GM12864 (cell line): ENCODE measurements at regions not wholly inside any gene's neighbourhood (a gene's known extent, or its start where the extent isn't known, plus 50 kb on each side); places are given as distances from the start of the nearest gene placed in this dataset.
"Not testable (repeated sequence)": the region's sequence is repeated elsewhere in the genome, so short reads cannot be mapped to it uniquely, and the experiment has no call there.

Experiments
- DNase-seq: peaks from one replicate; pipeline ENCODE4 v3.0.0-alpha.2; 2011; ENCODE audit warnings: low read depth
- H3K4me3 ChIP-seq: 2 replicates; pipeline ENCODE4 v1.5.1; 2011; ENCODE audit warnings: mild to moderate bottlenecking, low read depth, low read length, control low read depth
- TF ChIP-seq, protein P1 (sequence below): IDR thresholded peaks from 2 replicates; pipeline ENCODE4 v1.5.1; 2011; ENCODE audit warnings: low read depth, mild to moderate bottlenecking, moderate library complexity, low read length, control low read depth, inconsistent platforms; ENCODE audit errors: missing control alignments

DNA sequence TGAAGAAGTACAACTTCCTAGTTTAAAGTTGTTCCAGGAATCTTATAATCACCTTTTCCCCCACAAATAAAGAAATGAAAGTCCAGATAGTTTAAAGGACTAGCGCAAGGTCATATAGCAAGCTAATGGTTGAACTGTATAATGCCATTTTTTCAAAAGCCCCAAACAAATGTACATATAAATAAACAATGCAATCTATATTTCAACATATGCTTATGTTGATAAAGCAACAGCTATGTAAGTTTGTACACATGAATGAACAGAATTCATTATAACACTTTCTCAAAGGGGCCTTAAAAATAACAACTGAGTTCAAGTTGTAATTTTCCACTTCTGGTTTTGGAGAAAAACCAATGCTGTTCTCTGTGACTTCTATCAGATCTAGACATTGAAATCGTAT lies 1628.6 kb downstream of the CDH8 start:
- DNase-seq: no peak
- H3K4me3 ChIP-seq: no peak overlapping the region
- TF ChIP-seq, protein P1, sequence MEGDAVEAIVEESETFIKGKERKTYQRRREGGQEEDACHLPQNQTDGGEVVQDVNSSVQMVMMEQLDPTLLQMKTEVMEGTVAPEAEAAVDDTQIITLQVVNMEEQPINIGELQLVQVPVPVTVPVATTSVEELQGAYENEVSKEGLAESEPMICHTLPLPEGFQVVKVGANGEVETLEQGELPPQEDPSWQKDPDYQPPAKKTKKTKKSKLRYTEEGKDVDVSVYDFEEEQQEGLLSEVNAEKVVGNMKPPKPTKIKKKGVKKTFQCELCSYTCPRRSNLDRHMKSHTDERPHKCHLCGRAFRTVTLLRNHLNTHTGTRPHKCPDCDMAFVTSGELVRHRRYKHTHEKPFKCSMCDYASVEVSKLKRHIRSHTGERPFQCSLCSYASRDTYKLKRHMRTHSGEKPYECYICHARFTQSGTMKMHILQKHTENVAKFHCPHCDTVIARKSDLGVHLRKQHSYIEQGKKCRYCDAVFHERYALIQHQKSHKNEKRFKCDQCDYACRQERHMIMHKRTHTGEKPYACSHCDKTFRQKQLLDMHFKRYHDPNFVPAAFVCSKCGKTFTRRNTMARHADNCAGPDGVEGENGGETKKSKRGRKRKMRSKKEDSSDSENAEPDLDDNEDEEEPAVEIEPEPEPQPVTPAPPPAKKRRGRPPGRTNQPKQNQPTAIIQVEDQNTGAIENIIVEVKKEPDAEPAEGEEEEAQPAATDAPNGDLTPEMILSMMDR: no peak

DNA sequence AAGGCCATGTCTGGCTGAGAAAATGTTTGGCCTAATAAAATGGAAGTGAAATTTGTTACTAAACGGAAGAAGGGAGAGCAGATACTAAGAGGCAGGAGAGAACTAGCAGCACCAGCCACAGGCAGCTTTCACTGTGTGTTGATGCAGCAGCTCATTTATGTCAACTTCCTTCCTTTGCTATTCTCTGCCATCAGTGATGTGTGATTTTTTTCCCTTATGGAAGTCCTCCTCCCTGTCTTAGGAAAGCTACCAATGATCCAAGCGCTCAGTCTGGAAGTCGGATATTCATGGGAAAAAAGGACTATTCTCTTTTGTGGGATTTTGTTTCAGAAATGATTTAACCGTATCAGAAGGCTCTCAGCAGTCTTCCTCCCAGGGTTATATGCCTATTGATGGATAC lies 1629.2 kb downstream of the CDH8 start:
- H3K4me3 ChIP-seq: no peak overlapping the region
- no peak for DNase-seq
- TF ChIP-seq, protein P1: no peak

DNA sequence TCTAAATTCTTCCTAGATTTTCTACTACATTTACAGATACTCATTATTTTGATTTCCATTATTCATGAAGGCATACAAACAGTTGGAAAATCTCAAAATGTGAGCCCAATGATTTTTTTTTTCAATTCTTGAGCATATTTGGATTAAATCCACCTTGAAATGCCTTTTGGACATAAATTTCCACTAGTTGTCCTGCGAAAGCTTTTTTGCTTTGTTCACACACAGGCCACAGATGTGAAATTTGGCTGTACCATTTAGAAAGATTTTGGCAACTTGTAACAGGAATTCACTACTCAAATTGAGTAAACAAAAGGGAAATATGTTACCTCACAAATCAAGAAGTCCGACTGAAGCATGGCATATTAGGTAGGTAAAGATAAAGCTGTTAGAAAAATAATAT lies 1631.0 kb downstream of the CDH8 start:
- TF ChIP-seq, protein P1: no peak
- no peak overlapping the region for H3K4me3 ChIP-seq
- no peak for DNase-seq

DNA sequence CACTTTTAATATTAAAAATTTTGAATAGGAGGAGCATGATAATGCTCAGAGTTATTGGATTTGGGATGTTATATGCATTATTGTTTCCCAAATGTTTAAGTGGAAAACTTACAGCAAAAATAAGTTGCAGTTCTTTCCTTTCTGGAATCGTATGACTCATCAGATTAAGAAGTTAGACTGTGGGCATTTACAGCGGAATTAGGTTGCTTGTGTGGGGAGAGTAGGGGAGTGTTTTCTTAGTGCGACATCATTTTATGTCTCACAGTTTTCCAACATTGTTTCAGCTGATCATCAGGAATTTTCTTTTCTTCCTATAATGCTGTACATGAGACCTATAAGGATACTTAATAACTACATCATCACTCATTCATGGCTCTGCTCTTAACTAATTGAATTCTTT lies 1631.8 kb downstream of the CDH8 start:
- H3K4me3 ChIP-seq: no peak overlapping the region
- DNase-seq: no peak
- TF ChIP-seq, protein P1: no peak

DNA sequence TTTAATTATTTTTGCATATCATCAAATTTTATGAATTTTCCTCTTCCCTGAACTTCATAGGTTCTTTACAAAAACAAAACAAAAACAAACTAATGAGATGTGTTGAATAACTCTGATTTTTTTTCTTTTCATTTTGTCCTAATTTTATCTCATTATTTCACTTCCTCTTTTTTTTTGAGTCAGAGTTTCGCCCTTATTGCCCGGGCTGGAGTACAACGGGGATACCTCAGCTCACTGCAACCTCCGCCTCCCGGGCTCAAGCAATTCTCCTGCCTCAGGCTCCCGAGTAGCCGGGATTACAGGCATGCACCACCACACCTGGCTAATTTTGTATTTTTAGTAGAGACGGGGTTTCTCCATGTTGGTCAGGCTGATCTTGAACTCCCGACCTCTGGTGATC lies 1633.3 kb downstream of the CDH8 start:
- H3K4me3 ChIP-seq, DNase-seq: not testable (repeated sequence)

DNA sequence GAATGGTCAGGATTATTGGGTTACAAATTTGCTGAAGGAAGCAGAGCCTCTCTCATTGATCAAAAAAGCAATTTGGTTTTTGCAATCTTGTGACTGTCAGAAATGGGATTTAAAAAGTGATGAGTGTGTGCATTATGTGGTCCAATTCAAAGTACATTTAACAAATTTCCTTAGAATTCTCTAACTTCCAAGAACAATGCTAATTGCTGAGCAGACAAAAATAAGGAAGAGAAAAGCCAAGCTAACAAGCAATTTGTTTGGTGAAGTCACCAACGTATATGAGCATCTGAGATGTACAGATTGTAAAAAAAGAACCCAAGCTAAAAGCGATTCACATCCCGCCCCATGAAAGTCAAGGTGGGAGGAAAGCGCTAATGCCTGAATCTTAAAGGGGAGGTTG lies 1643.9 kb downstream of the CDH8 start:
- no peak for DNase-seq
- TF ChIP-seq, protein P1: no peak
- no peak overlapping the region for H3K4me3 ChIP-seq

DNA sequence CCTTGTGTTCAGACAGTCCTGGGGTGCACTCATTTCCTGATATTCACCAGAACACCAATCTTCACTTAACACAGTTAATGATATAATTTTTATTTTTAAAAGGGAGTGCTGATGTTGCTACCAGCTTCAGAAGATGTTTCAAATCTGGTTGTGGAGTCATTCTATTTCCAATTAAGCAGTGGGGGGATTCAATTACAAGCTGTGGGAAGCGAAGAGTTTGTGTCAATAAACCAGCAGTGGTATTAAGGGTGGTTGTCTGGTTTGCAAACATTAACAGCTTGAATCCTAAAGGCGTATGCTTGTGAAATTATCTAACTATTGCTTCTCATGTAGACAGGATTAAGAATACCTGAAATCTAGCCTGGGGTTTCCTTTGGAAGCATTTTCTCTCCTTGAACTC lies 1637.5 kb upstream of the GOT2 start:
- DNase-seq: no peak
- TF ChIP-seq, protein P1: no peak
- no peak overlapping the region for H3K4me3 ChIP-seq

DNA sequence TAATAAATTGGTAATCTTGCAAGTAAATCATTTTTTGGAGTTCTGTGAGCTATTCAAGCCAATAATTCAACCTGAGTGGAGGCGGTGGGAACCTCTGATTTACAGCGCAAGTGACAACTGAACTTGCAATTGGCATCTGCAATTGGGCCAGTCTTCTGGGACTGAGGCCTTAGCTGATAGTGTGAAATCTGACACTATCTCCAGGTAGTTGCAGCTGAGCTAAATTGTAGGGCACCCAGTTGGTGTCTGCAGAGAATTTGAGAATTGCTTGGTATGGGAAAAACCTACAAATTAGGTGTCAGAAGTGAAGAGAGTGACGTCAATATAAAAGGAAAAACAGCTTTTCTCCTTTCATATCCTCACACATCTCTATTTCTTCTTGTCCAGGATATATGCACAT lies 1633.6 kb upstream of the GOT2 start:
- TF ChIP-seq, protein P1: no peak
- H3K4me3 ChIP-seq: no peak overlapping the region
- DNase-seq: no peak
